K562 (cell line): ENCODE measurements at regions not wholly inside any gene's neighbourhood (a gene's known extent, or its start where the extent isn't known, plus 50 kb on each side); places are given as distances from the start of the nearest gene placed in this dataset.
A peak's percentile ranks its signal among the peaks of the same experiment; 100 is the strongest.

Experiments
- ATAC-seq: fragments of 200-7000 bp; cut with Tn5 transposase; 3 replicates; pipeline ENCODE4 v1.9.1; 2020; ENCODE audit warnings: moderate library complexity
- BruUV-seq: library from RNA; stranded (reverse); fragments of 400-500 nt; replicated peaks from 2 replicates; lab custom pipeline; 2021; lab: Mats Ljungman, UMichigan
- CTCF ChIA-PET: fragments of 300-600 bp; formaldehyde crosslinking; extraction: SDS; loops from one replicate; lab custom pipeline; 2021; ENCODE audit warnings: low intra/inter-chr PET ratio; lab: Yijun Ruan, JAX
- POLR2A ChIA-PET: fragments of 300-600, 350-650 bp; sonication (Branson Sonifier 250); formaldehyde crosslinking; extraction: SDS; loops from one replicate; lab custom pipeline; 2021; ENCODE audit warnings: antibody characterized with exemption, inconsistent platforms; lab: Yijun Ruan, JAX
- DNase-seq, 4 experiments: peaks; one replicate each; pipeline versions ENCODE4 v3.0.0 to v3.0.0-alpha.2; 2011 to 2018; ENCODE audit warnings: low spot score in 3 of 4, mixed read lengths in 3 of 4; ENCODE audit errors: extremely low read depth in 1 of 4
- FAIRE-seq: peaks from 2 replicates; lab custom pipeline; 2011; peaks lifted over from hg19 to GRCh38; lab: Jason Lieb, UNC
- H2AFZ ChIP-seq: 2 replicates; pipeline ENCODE4 v1.6.0; 2011; ENCODE audit warnings: low read depth, low read length, control low read depth, inconsistent platforms
- H3K27ac ChIP-seq: fragments of 200-600 bp; 3 replicates; pipeline ENCODE4 v1.8.0; 2011; ENCODE audit warnings: low read depth, mild to moderate bottlenecking, control low read depth, inconsistent platforms, low read length, moderate library complexity, mixed read lengths; ENCODE audit errors: extremely low read depth
- H3K27me3 ChIP-seq, 2 experiments: fragments of 300-600 bp in 1 of 2; 2 replicates in 1 of 2; 3 replicates in 1 of 2; pipeline versions ENCODE4 v1.6.0 to v1.8.0; 2011; ENCODE audit warnings: inconsistent platforms in 2 of 2, low read length in 2 of 2, mild to moderate bottlenecking in 1 of 2, mixed read lengths in 1 of 2, moderate library complexity in 1 of 2; ENCODE audit not compliant: control insufficient read depth in 2 of 2, insufficient read depth in 2 of 2
- H3K36me3 ChIP-seq: fragments of 300-600 bp; 3 replicates; pipeline ENCODE4 v1.8.0; 2011; ENCODE audit warnings: mild to moderate bottlenecking, low read length, inconsistent platforms; ENCODE audit not compliant: control insufficient read depth, insufficient read depth
- H3K4me1 ChIP-seq, 2 experiments: fragments of 200-600 bp in 1 of 2; replicated peaks in 1 of 2; 2 replicates in 1 of 2; 3 replicates in 1 of 2; pipeline versions ENCODE4 v1.5.1 to v1.8.0; 2011; ENCODE audit warnings: inconsistent platforms in 2 of 2, low read length in 2 of 2, mild to moderate bottlenecking in 1 of 2, mixed read lengths in 1 of 2, moderate library complexity in 1 of 2; ENCODE audit not compliant: control insufficient read depth in 2 of 2, insufficient read depth in 2 of 2
- H3K4me2 ChIP-seq: 2 replicates; pipeline ENCODE4 v1.6.1; 2011; ENCODE audit warnings: low read length, control low read depth, inconsistent platforms, mixed read lengths; ENCODE audit not compliant: insufficient read depth
- H3K4me3 ChIP-seq: fragments of 200-600 bp; sonication (generic), shearing (Covaris generic); 2 replicates; pipeline ENCODE4 v1.5.1; 2016; ENCODE audit warnings: control low read depth, inconsistent platforms
- H3K79me2 ChIP-seq: fragments of 200-600 bp; 3 replicates; pipeline ENCODE4 v1.8.0; 2011; ENCODE audit warnings: low read length, inconsistent platforms; ENCODE audit not compliant: control insufficient read depth, insufficient read depth
- H3K9ac ChIP-seq, 2 experiments: 2 replicates each; pipeline versions ENCODE4 v1.6.0 to v1.6.1; 2011; ENCODE audit warnings: low read depth in 2 of 2, low read length in 2 of 2, control low read depth in 1 of 2, inconsistent platforms in 1 of 2, mild to moderate bottlenecking in 1 of 2, mixed read lengths in 1 of 2; ENCODE audit not compliant: insufficient read depth in 1 of 2
- H3K9me1 ChIP-seq: one replicate; pipeline ENCODE4 v1.6.0; 2011; ENCODE audit warnings: inconsistent platforms, mild to moderate bottlenecking, low read length, moderate library complexity; ENCODE audit not compliant: control insufficient read depth, insufficient read depth
- H3K9me3 ChIP-seq: replicated peaks from 2 replicates; pipeline ENCODE4 v1.5.1; 2011; ENCODE audit warnings: low read depth, low read length, inconsistent platforms; ENCODE audit not compliant: control insufficient read depth, insufficient read depth
- H4K20me1 ChIP-seq: replicated peaks from 2 replicates; pipeline ENCODE4 v1.6.1; 2011; ENCODE audit warnings: low read length, inconsistent platforms, mixed read lengths; ENCODE audit not compliant: control insufficient read depth, insufficient read depth
- ATF3 ChIP-seq, 2 experiments: fragments of 450-650 bp in 1 of 2; sonication (generic) in 1 of 2; formaldehyde crosslinking in 1 of 2; IDR thresholded peaks in 1 of 2; conservative IDR thresholded peaks in 1 of 2; 2 replicates each; pipeline versions ENCODE4 v1.6.1 to v1.8.1; 2016 to 2023; ENCODE audit warnings: mild to moderate bottlenecking in 2 of 2, moderate library complexity in 2 of 2, inconsistent platforms in 1 of 2, missing genetic modification reagents in 1 of 2
- GMEB1 ChIP-seq: fragments of 250-450 bp; sonication (Bioruptor Pico); IDR thresholded peaks from 2 replicates; pipeline ENCODE4 v1.4.0; 2020; ENCODE audit warnings: mild to moderate bottlenecking
- NRF1 ChIP-seq, 2 experiments: fragments of 450-650 bp; IDR thresholded peaks in 1 of 2; conservative IDR thresholded peaks in 1 of 2; 2 replicates each; pipeline ENCODE4 v1.6.1; 2014; ENCODE audit warnings: mild to moderate bottlenecking in 2 of 2
- SREBF1 ChIP-seq: fragments of 150-350 bp; IDR thresholded peaks from 2 replicates; pipeline ENCODE4 v1.6.1; 2014; ENCODE audit warnings: antibody characterized with exemption, low read depth, low read length, borderline replicate concordance
- ZBTB40 ChIP-seq, 2 experiments: fragments of 450-650 bp in 1 of 2; sonication (generic) in 1 of 2; formaldehyde crosslinking in 1 of 2; IDR thresholded peaks; 2 replicates each; pipeline versions ENCODE4 v1.7.1 to v1.9.0; 2016 to 2022; ENCODE audit warnings: inconsistent platforms in 1 of 2, mild to moderate bottlenecking in 1 of 2, missing genetic modification reagents in 1 of 2
- WGBS: fragments of 100-300 bp; shearing (Covaris generic); methylation state at CpG from one replicate; pipeline ENCODE4 v1.1.6; 2016; ENCODE audit warnings: low coverage, mixed read lengths; ENCODE audit not compliant: insufficient coverage; ENCODE audit errors: missing lambda C conversion rate; 5-methylcytosine and 5-hydroxymethylcytosine counted together
- in situ Hi-C: fragments of 300-500 bp; cut with MboI; formaldehyde crosslinking; loops from 4 replicates; pipeline ENCODE4 v1.15.0; 2018; ENCODE audit warnings: inconsistent platforms, mixed read lengths
- intact Hi-C: fragments of 100-400 bp; cut with micrococcal nuclease; formaldehyde crosslinking; loops from 2 replicates; pipeline ENCODE4 v1.14.2; 2022

- peak; percentile 50; the same call in 1 of the 2 replicates for TF ChIP-seq ATF3 (IDR thresholded peaks at IDR 0.05)
- TF ChIP-seq ATF3 (CRISPR knock-in tag; conservative IDR thresholded peaks at IDR 0.05) = no peak
- TF ChIP-seq, all 486 proteins: peak for 10
Observed at GRCh38 chr6:144349690-144350527, 64.8 kb downstream of the UTRN start (continued).

GRCh38 chr6:144350528-144350880, 65.4 kb downstream of the UTRN start:
- 12% methylated on average over 2 of the region's 2 CpGs for WGBS
- Histone ChIP-seq H3K9ac (no peak overlapping the region), H4K20me1 (no peaks in the 10 kb centered on the region), H3K9me1 (no peaks in the 10 kb centered on the region), H3K27ac (no peak overlapping the region), H3K36me3 (no peaks in the 10 kb centered on the region), H3K27me3 (no peaks in the 10 kb centered on the region), H3K9me3 (no peaks in the 10 kb centered on the region), H3K79me2 (no peaks in the 10 kb centered on the region), H3K4me2 (no peak overlapping the region), H3K4me1 (no peaks in the 10 kb centered on the region; a peak in 1 of 5 replicates), H3K4me3 (no peak overlapping the region), H2AFZ (no peak overlapping the region)
- DNase-seq (no peak), ATAC-seq (no peak), FAIRE-seq (no peak)
- no peak for TF ChIP-seq GMEB1 (CRISPR knock-in tag)
- no peak for TF ChIP-seq ZBTB40 (IDR thresholded peaks at IDR 0.05)
- TF ChIP-seq ZBTB40 (CRISPR knock-in tag; IDR thresholded peaks at IDR 0.05) = no peak
- no peak for TF ChIP-seq NRF1 (conservative IDR thresholded peaks at IDR 0.05 in 1 of 2, IDR thresholded peaks at IDR 0.05 in 1 of 2)
- no peak for TF ChIP-seq SREBF1
- CTCF ChIA-PET = no interaction called here
- no TSS peak for BruUV-seq
- in situ Hi-C loops = no loop called here
- intact Hi-C loops = no loop called here
- POLR2A ChIA-PET = no interaction called here
